Fibroblast of mammary gland (primary cell): ENCODE measurements at regions not wholly inside any gene's neighbourhood (a gene's known extent, or its start where the extent isn't known, plus 50 kb on each side); places are given as distances from the start of the nearest gene placed in this dataset.

Experiments used
- DNase-seq: peaks from one replicate; pipeline ENCODE4 v3.0.0-alpha.2; 2010; ENCODE audit warnings: low read depth
- H3K4me3 ChIP-seq: 2 replicates; pipeline ENCODE4 v1.5.1; 2011; ENCODE audit warnings: low read depth, mild to moderate bottlenecking, low read length, moderate library complexity; ENCODE audit not compliant: control insufficient read depth
- TF ChIP-seq, protein P1 (sequence below): conservative IDR thresholded peaks from 2 replicates; pipeline ENCODE4 v1.5.1; 2011; ENCODE audit warnings: low read depth, low read length, inconsistent platforms; ENCODE audit not compliant: control insufficient read depth, insufficient read depth

DNA sequence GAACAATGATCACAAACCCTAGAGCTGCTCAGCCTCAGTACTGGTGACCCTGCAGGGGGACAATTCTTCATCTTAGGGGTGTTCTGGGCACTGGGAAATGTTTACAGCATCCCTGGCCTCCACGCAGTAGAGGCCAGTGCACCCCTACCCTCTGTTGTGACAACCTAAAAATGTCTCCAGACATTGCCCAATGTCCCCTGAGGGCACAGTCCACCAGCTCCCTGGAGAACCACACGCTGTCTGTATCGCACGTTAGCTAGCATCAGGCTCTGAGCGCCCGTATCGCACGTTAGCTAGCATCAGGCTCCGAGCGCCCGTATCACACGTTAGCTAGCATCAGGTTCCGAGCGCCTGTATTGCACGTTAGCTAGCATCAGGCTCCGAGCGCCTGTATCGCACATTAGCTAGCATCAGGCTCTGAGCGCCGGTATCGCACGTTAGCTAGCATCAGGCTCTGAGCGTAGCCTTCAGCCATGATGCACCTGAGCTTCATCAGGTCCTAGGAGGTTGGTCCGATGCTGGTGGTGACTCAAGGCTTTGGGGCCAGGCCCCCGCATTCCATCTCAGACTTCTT lies 111.1 kb upstream of the ANO1 start:
- no peak for DNase-seq
- no peak overlapping the region for H3K4me3 ChIP-seq
- TF ChIP-seq, protein P1, sequence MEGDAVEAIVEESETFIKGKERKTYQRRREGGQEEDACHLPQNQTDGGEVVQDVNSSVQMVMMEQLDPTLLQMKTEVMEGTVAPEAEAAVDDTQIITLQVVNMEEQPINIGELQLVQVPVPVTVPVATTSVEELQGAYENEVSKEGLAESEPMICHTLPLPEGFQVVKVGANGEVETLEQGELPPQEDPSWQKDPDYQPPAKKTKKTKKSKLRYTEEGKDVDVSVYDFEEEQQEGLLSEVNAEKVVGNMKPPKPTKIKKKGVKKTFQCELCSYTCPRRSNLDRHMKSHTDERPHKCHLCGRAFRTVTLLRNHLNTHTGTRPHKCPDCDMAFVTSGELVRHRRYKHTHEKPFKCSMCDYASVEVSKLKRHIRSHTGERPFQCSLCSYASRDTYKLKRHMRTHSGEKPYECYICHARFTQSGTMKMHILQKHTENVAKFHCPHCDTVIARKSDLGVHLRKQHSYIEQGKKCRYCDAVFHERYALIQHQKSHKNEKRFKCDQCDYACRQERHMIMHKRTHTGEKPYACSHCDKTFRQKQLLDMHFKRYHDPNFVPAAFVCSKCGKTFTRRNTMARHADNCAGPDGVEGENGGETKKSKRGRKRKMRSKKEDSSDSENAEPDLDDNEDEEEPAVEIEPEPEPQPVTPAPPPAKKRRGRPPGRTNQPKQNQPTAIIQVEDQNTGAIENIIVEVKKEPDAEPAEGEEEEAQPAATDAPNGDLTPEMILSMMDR = no peak

DNA sequence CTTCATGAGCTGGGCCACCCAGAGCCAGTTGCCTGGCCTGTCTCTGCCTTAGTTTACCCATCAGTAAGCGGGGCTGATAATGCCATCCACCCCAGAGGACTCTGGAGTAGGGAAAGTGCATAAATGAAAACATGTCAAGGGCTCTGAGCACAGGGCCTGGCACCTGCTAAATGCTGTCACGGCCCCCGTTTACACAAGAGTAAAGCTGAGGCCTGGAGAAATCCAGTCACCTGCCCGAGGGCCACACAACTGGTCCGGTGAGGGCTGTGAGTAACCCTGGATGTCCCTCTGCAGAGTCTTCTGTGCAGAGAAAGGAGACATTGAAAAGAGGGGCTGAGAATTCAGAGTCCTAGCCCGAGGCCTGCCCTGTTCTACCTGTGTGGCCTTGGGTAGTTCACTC lies 110.6 kb upstream of the ANO1 start:
- no peak for DNase-seq
- no peak overlapping the region for H3K4me3 ChIP-seq
- TF ChIP-seq, protein P1 = no peak

DNA sequence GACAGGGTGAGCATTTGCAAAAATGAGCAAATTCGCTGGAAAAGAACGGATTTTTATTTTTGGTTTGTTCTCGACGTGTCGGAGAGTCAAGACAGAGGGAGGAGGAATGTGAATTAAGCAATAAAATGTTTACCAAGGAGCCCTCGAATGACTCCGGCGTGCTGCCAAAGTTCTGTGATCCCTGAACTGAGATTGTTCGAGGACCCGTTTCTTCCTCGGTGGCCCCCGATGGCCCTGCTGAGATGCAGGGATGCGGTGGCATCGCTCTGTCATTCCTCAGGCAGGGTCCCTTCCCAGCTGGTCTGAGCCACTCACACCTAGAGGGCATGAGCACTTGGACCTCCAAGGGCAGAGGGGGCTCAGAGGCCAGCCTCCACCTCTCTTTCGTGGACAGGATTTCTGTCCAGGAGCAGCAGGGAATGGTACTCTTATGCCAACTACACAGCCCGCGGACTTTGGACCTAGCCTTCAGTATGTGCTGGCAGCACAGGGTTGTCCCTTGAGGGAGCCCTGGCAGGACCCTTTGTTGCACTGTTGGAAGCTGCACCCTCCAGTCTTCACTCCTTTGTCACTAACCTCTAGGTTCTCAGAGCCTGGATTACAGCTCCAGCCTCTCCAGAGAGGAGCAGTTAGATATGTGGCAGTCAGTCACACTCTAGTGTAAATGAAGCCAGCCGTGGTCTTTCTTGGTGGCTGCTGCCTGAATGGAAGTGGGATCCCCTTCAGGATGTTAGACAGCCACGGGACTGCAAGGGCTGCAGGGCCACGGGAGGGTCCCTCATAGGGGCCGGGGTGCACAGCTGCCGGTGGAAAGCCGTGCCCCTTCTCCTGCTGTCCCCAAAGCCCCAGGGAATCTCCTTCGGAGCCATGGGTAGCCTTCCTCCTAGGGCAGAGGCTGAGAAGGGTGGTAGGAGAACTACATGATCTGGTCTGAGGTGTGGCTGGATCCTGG lies 109.4 kb upstream of the ANO1 start:
- TF ChIP-seq, protein P1 = no peak
- DNase-seq = no peak
- no peak overlapping the region for H3K4me3 ChIP-seq

DNA sequence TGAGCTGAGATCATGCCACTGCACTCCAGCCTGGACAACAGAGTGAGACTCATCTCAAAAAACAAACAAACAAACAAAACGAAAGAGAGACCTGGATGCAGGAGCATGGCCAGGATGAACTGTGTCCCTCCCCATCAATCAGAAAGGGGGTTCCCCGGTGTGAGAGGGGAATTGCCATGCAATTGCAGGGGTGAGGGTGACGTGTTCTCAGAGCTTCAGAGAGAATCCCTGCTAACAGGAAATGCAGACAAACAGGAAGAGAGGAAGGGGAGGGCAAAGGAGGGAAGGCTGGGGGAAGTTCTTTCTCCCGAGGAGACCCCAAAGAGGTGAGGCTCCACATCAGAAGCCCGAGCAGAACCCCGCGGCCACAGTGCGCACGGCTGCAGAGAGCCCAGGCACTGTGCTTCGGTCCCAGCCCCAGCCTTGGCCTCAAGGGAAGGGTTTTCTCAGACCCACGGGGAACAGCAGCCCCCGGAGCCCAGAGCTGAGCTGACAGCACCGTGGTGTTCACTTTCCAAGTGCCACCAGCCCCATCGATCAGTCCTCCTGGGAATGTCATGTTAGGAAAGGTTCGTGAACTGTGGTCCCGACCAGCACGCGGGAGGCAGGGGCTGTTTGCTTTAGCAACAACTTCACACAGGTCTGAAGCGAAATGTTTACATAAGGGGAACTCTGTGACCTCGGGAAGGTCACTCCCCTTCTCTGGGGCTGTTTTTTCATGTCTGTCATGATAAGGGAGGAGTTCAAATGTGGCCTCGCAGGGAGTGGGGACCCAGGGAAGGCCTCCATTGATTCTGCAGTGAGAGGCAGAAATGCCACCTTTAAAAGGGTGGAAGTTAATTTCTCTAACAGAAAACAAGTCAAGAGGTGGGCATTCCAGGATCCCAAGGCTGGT lies 108.0 kb upstream of the ANO1 start:
- no peak for DNase-seq
- no peak overlapping the region for H3K4me3 ChIP-seq
- TF ChIP-seq, protein P1 = no peak

DNA sequence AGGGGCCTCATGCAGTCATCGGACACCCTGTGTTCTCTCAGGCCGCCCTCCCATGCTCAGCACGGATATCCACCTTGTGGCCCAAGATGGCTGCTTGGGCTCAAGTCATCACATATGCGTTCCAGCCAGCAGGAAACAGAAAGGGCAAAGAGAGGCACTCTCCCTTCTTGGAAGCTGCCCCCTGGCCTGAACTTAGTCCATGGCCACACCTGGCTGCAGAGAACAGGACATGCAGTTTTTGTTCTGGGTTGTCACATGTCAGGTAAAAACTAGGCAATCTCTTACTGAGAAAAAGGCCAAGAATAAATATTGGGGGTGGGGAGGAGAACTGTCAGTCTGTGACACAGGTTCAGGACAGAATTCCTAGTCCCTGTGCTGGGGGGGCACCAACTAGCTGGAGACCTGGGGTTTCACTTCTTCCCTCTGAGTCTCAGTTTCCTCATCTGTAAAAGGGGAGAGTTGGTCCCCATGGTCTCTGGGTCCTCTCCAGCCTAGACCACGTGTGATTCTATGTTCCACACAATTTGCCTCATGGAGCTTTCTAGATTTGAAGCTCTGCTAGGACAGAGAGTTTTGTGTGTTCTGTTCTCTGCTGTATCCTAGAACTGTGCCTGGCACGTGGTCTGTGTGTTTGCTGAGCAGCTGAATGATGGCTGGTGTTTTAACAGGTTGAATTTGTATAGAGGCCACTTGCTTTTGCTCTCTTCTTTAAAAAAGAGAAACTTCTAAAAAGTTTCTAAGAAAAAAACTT lies 107.2 kb upstream of the ANO1 start:
- DNase-seq = no peak
- H3K4me3 ChIP-seq = no peak overlapping the region
- TF ChIP-seq, protein P1 = no peak

DNA sequence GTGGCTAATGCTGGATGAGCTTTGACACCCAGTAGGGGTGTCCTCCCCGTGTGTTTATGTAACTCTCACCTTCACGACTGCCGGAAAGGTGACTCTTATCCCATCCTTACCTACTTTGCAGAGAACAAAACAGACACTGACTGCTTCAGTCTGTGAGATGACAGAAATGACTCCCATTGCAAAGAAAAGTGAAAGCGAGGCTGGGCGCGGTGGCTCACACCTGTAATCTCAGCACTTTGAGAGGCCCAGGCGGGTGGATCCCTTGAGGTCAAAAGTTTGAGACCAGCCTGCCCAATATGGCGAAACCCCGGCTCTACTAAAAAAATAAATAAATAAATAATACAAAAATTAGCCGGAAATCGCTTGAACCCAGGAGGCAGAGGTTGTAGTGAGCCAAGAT lies 106.4 kb upstream of the ANO1 start:
- TF ChIP-seq, protein P1 = no peak
- DNase-seq = no peak
- H3K4me3 ChIP-seq = no peak overlapping the region
